NCI-H510A (cell line): ENCODE measurements at regions not wholly inside any gene's neighbourhood (a gene's known extent, or its start where the extent isn't known, plus 50 kb on each side); places are given as distances from the start of the nearest gene placed in this dataset.

Experiments
- DNase-seq: peaks from one replicate; lab custom pipeline; 2025; lab: John Stamatoyannopoulos, UW

GRCh38 chr13:110097013-110097412, 209.9 kb downstream of the COL4A1 start:
- no peak for DNase-seq

- no peak for DNase-seq
Observed at GRCh38 chr13:110092831-110093247, 214.1 kb downstream of the COL4A1 start.

DNA sequence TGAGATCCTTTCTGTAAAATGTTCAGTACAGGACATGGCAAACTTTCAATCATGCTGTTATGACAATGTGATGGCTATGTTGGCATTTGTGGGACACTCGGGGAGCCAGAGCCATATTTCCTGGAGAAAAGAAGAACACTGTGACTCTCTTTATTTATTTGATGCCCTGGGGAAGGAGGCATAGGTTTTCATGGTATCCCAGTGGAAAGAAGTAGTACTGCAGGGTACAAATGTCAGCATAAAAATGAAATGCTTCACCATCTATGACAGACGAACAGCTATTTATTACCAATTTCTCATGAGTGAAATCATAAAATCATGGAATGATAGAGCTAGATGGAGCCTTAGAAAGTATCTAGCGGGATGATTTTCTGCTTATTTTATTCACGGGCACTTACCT, 217.1 kb downstream of the COL4A1 start:
- DNase-seq = no peak

- no peak for DNase-seq
Observed at GRCh38 chr13:110089100-110089499, 217.9 kb downstream of the COL4A1 start.

- DNase-seq = no peak
Observed at GRCh38 chr13:110073982-110074381, 233.0 kb downstream of the COL4A1 start.

- DNase-seq = no peak
Observed at GRCh38 chr13:110070511-110071120, 236.3 kb downstream of the COL4A1 start.

- DNase-seq = no peak
Observed at GRCh38 chr13:110070046-110070445, 236.9 kb downstream of the COL4A1 start.

GRCh38 chr13:110068176-110068473, 238.8 kb downstream of the COL4A1 start:
- no peak for DNase-seq

- DNase-seq = no peak
Observed at GRCh38 chr13:110067355-110068175, 239.4 kb downstream of the COL4A1 start.

GRCh38 chr13:110065780-110066179, 241.2 kb downstream of the COL4A1 start:
- DNase-seq = no peak

- no peak for DNase-seq
Observed at GRCh38 chr13:110063490-110064421, 243.2 kb downstream of the COL4A1 start.

- no peak for DNase-seq
Observed at GRCh38 chr13:110062777-110063442, 244.0 kb downstream of the COL4A1 start.

DNA sequence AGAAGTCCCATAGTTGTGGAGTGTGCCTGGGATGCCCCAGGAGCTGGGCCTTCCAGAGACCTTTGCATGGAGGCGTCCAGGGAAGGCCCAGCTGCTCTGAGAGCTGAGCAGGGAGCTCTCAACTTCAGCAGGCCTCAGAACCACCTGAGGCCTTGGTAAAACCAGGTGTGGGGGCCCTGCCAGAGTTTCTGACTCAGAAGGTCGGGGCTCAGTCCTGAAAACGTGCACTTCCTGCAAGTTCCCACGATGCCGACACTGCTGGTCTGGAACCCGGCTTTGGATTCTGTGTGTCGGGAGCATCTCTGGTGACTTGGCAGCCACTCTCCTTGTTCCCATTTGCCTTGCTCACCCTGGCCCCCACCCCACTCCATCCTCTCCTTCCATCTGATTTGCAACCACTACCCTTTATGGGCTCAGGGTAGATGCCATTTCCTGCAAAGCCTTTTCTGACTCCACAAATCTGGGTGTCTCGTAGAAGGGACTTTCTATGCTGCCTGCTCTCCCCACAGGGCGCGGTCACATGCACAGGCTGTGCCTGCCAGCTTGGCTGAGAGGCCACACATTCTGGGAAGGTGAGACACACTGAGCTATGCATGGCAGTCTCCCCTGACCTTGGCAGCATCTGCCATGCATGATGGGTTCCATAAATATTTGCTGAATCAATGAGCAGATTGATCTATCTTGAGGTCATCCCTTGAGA, 244.7 kb downstream of the COL4A1 start:
- no peak for DNase-seq

- DNase-seq = no peak
Observed at GRCh38 chr13:110061270-110061669, 245.7 kb downstream of the COL4A1 start.

DNA sequence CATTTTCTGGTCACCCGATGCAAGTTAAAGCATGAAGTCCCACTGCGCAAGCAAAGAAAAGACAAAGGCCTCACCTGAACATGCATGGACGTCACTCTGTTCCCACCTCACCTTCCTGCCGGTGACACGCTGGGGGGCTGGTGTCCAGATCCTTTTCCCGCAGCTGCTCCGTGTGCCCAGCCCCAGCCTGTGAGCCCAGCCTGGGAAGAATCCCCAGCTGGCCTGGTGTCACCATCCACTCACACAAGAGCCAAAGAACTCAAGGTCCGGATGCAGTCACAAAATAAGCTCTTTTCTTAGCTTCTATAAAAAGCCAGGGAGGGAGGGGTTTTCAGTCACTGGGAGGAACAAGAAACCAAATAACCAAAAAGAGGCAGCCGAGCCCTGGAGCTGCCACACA, 249.9 kb downstream of the COL4A1 start:
- no peak for DNase-seq

DNA sequence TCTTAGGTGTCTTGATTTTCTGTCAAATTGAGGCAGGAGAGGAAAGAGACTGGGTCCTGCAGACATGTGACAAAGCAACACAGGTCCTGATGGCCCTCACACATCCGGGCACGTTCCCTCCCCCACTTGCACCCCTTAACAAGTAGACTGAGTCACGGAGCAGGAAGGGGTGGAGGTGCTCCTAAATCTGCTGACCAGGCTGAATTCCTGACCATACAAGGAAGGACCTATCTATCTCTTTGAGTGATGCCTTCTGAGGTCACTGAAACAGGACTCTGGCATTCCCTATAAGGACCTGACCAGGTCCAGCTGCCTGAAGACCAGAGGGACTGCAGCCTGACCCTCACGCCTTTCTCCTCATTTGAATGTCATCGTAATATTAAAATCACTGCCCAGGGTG, 250.3 kb downstream of the COL4A1 start:
- no peak for DNase-seq

- DNase-seq = no peak
Observed at GRCh38 chr13:110055089-110055488, 251.9 kb downstream of the COL4A1 start.

DNA sequence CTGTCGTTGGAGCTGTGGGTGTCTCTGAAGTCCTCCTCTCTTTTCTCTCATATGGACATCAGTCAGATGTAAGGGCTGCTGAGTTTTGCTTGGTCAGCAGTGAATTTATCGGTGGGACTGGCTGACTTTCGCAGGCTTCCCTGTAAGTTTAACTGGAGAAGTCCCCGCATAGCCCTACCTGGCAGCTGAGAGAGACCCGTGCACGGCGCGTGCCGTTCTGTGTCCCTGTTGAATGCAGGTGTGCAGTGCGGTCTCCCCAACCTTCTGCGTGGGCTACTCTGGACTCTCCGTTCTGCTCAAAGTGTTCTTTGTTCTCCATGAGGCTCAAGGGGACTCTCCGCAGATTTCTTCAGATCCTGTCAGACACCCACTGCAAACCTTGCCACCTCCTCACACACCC, 252.9 kb downstream of the COL4A1 start:
- DNase-seq = no peak

DNA sequence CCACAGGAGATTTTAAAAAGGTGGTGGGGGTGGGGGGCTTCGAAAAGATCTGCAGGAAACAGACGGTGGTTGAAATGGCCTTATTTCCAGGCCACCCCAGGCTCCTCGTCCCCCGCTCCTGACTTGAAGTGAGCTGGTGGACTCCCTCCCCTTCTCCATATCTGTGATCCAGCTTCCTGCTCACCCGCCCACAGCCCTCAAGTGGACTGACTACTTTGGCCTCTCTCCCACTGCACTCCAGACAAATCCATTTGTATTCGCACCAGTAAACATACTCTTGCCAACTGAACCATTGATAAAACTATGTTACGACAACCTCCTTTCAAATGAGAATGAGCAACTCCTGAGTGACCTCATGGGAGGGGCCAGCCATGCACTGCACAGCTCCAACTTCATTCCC, 259.5 kb downstream of the COL4A1 start:
- DNase-seq = peak; percentile 87

GRCh38 chr13:110046811-110047210, 260.1 kb downstream of the COL4A1 start:
- no peak for DNase-seq

GRCh38 chr13:110045919-110046318, 259.5 kb upstream of the IRS2 start:
- DNase-seq = no peak

DNA sequence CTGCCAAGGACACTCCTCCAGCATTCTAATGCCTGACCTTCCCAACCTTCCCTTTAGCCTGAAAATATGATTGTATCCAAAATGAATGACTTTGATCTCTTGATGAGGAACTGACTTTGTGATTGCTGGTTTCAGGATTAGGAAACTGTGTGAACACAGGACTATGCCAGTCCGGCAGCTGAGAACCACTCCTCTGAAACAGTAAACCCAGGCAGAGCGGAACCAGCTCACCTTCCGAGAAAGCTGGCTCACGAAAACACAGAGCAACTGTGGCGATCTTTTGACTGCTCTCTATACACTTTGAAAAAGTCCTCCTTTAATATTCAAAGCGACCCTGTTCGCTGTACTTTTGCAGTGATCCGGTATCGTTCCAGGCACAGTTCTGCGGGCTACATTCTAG, 258.8 kb upstream of the IRS2 start:
- no peak for DNase-seq
